Anterior cingulate cortex (tissue), 58 donors: ENCODE measurements at regions not wholly inside any gene's neighbourhood (a gene's known extent, or its start where the extent isn't known, plus 50 kb on each side); places are given as distances from the start of the nearest gene placed in this dataset.
A peak's percentile ranks its signal among the peaks of the same experiment; 100 is the strongest.
"Not testable (repeated sequence)": the region's sequence is repeated elsewhere in the genome, so short reads cannot be mapped to it uniquely, and the experiment has no call there.

ENCODE experiments used
- DNase-seq, 58 donors: peaks; one replicate each; lab custom pipeline; 2025; lab: John Stamatoyannopoulos, UW

DNA sequence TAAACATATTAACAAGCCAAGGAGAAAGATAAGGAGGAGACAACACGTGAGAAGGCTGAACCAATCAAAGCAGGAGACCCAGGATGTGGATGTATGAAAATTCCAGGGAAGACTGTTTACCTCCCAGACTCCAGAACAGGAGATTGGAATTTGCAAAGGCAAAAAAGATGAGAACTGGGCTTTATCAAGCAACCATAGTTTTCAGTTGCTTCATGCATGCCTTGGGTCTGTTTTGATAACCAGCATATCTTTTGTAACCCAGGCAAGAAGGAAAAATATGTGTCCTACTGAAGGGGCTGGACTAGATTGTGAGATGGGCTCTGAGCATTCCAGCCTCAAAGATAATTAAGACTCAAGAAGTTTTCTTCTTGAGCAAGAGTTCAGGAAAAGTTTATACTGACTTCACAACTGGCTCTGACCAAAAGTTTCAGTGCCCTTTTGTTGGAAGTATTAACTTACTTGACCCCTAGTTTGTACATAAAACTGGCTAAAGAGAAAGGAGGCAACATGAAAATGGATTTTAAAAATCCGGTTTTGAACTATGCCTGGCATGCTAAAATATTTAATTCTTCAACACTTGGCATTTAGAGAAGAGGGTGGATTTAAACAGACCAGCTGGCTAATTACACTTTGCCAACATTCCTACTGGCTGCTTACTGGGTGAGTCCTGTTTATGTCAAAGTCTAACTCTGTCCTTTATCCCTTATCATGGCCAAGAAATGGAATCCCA is 79.3 kb upstream of the CD28 start:
- no peak for DNase-seq

DNA sequence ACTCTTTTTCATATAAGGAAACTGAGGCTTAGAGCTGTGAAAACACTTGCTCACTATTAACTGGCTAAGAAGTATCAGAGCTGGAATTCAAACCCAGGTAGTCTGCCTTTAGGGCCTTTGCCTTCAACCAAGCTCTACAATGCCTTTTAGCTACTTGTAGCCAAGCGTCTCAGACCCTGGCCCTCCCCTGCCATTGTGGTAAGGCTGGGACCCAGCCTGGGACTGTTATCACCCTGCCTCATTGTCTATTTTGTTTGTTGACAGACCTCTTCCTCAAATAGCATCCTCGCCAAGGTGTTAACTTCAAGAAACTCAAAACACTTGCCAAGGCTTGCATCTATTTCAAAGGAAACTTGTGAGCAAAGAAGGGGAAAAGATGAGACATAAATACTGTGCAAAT is 76.7 kb upstream of the CD28 start:
- no peak for DNase-seq

DNA sequence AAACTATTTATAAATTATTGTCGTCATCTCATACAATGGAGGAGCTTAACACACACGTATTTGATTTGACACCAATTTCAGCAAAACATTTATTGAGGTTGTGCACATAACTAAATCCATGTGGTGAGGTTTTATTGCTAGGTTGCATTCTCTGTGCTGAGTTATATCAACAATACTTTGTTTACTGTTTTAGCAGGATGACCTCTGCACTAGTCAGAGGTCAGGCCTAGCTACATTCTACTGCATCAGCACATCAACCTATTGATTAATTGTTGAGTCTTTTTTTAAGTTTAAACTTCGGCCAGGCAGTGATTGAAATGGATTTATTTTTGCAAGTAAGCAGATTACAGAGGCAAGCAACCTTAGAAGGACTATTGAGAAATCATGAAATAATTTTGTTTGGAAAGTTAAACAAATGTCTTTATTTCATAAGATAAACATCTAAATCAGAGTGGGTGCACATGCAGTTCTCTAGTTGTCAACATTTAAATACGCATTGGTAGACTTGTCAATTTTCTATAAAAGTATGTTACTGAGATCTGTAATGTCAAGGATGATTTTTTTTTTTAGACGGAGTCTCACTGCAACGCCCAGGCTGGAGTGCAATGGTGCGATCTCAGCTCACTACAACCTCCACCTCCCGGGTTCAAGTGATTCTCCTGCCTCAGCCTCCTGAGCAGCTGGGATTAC is 75.2 kb upstream of the CD28 start:
- no peak for DNase-seq

DNA sequence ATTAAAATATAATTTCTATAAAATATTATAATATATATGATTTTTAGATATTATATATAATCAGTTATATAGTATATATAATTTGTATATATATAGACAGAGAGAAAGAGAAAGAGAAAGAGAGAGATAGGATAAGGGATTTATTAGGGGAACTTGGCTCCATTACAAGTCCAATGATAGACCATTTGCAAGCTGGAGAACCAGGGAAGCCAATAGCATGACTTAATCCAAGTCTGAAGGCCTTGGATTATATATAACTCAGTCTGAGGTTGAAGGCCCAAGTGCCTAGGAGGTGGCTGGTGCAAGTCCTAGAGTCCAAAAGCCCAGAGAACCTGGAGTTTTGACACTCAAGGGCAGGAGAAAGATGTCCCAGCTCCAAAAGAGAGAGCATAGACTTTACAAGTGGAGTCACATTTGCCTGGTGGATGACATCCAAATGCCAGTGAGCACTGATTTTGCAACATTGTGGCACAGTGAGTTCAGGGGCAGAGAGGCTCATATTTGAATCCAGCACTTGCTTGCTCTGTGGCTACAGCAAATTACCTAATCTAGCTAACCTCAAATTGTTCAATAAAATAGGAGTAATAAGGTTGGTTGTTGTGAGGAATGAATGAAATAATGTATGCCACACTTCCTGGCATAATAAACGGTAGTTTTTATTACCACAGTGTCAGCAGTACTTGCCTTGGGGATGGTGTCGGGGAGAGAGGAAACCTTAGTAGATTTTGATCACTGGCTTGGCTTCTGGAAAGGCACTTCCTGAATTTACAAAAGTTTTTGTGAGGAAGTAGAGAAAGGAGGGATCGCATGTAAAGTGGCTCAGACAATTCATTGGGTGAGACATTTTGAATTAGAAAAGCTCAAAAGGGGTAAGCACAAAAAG is 69.6 kb upstream of the CD28 start:
- DNase-seq, result peak in 2 of 58 donors; percentile 13 to 30

DNA sequence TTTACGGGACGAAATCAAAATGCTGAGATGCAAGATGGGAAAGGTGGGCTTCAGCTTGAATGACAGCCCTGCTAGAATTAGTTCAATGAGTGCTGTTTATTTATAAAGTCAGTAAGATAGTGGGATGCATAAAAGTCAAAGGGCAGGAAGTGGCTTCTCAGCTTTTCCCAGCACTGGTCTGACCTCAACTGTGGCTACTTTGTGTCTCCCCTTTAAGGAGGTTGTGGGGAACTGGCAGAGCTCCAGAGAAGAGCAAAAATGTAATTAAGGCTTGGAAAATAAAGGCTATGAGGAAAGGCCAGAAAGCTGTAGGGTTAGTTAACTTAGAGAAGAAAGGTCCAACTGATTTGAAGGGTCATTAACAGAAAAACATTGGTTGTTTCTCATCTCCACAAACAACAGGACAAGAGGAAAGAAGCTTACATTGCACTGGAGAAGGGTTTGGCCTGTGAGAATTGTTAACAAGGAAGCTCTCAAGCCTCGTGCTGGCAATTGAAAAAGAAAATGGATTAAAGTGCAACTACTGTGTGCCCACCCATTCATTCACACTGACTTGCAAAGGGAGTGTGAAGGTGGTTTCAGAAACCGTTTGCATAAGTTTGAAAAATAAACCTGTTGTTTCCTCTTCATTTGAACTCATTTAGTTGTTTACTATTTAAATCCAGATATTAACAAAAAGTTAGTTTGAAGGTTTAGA is 68.8 kb upstream of the CD28 start:
- DNase-seq, result no peak

DNA sequence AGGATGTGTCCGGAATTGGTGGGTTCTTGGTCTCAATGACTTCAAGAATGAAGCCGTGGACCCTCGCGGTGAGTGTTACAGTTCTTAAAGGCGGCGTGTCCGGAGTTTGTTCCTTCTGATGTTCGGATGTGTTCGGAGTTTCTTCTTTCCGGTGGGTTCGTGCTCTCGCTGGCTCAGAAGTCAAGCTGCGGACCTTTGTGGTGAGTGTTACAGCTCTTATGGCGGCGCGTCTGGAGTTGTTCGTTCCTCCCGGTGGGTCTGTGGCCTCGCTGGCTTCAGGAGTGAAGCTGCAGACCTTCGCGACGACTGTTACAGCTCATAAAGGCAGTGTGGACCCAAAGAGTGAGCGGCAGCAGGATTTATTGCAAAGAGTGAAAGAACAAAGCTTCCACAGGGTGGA is 64.6 kb upstream of the CD28 start:
- DNase-seq, result not testable (repeated sequence)

DNA sequence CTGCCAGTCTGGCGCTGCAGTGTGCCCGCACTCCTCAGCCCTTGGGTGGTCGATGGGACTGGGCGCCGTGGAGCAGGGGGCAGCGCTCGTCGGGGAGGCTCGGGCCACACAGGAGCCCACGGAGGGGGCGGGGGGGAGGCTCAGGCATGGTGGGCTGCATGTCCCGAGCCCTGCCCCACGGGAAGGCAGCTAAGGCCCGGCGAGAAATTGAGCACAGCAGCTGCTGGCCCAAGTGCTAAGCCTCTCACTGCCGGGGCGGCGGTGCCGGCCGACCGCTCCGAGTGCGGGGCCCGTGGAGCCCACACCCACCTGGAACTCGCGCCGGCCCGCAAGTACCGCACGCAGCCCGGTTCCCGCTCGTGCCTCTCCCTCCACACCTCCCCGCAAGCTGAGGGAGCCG is 63.6 kb upstream of the CD28 start:
- DNase-seq, result not testable (repeated sequence)

DNA sequence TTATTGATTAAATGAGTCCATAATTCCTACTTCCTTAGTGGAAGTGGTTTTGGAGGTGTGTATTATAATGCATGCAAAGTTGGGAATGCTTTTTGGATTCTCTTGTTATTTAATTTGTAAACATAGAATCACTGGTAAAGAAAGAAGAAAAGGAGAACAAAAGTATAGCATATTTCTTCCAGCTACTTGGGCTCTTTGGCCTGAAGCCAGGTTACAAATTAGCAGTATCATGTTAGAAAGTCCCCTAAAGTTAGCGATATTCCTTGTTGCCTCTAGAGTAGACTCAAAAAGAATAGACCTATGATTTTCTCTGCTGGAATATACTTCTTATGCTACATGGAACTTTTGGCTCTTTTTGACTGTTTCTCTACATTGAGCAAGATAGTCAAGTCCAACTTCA is 60.6 kb upstream of the CD28 start:
- no peak for DNase-seq

DNA sequence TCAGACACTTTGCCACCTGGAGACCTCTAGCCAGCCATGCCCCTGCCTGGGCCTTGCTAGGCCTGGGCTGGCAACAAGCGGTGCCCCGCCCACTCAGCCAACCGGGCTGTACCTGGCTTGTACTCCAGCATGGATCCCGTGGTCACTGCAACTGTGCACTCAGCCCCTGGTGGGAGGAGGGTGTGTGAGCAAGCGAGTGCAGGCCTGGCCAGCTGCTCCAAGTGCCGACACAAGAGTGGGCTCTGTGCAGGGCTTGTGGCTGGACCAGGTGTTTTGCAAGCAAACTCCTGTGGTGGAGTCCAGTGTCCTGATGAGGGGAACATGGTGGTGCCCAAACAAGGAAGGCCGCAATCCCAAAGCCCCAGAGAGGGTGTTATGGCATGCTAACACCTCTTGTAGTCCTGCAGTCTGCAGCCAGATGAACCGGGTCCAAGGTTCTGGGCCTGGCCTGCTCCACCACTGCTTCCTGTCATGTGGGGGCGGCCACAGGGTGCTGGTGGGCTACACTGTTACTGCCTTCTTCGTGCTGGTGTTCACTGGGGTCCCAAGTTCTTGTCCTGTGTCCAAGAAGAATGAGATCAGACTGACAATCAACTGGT is 60.1 kb upstream of the CD28 start:
- no peak for DNase-seq

DNA sequence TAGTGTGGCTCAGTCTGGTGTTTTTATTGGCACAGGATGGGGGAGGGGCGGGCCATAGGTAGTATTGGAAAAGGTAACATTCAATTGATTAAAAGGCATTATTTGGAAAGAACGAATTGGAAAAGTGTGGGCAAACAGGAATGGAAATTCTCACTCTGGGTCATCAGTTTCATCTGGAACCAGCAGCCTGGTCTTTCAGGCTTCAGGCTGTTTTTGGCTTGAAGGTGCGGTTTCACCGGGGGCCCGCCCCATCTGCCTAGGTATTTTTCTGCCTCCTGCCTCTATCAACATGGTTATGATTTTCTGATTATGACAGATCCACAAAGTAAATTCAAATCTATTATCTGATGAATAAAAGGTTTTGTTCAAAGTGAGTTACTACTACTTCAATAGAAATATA is 59.5 kb upstream of the CD28 start:
- DNase-seq, result no peak

DNA sequence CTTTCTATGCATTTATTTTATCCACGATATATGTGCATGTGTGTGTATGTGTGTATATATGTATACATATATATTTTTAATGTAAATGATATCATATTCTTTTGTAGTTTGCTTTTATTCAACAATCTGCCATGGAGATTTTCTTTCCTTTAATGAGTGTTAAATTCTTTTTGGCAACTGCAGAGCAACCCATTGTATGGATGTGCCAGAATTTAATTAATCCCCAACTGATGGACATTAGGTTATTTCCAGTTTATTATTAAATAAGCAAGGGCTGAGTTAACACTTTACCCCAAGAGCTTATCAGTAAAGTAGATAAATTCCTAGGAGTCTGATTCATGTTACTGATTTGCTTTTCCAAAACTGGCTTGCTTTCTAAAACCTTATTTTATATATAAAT is 58.9 kb upstream of the CD28 start:
- DNase-seq, result no peak

DNA sequence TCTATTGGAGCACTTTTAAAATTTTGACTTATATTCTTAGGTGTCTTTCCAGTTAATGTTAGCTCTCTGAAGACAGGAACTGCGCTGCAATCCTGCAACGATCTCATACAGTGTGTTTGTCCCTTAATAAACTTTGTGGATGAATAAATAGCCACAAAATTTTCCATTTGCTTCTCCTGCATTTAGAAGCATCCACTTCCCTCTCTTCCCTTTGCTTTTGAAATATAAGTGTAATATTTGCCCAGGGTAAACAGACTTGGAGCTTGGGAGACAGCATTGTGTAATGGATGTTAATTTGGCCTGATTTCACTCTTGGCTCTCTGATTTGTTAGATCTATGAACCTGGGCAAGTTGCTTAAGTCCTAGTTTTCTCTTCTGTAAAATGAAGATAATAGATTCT is 58.2 kb upstream of the CD28 start:
- DNase-seq, result no peak

DNA sequence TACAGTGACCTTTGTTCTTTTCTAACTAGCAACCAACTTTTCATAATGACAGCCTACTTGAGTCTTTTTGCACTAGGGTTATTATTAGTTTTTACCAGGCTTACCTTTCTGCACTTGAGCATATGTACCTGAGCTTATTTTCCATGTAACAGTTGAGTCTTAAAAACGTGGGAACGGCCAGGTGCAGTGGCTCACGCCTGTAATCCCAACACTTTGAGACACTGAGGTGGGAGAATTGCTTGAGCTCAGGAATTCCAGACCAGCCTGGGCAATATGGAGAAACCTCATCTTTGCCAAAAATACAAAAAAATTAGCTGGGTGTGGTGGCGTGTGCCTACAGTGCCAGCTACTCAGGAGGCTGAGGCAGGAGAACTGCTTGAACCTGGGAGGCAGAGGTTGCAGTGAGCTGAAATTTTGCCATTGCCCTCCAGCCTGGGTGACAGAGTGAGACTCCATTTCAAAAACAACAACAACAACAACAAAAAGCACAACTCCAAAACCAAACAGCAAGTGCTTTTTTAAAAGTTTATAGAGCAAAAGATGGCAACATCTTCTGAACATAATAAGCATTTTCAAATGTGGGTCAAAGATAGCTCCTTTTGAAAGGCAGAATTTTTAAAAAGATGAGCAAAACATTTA is 57.1 kb upstream of the CD28 start:
- no peak for DNase-seq

DNA sequence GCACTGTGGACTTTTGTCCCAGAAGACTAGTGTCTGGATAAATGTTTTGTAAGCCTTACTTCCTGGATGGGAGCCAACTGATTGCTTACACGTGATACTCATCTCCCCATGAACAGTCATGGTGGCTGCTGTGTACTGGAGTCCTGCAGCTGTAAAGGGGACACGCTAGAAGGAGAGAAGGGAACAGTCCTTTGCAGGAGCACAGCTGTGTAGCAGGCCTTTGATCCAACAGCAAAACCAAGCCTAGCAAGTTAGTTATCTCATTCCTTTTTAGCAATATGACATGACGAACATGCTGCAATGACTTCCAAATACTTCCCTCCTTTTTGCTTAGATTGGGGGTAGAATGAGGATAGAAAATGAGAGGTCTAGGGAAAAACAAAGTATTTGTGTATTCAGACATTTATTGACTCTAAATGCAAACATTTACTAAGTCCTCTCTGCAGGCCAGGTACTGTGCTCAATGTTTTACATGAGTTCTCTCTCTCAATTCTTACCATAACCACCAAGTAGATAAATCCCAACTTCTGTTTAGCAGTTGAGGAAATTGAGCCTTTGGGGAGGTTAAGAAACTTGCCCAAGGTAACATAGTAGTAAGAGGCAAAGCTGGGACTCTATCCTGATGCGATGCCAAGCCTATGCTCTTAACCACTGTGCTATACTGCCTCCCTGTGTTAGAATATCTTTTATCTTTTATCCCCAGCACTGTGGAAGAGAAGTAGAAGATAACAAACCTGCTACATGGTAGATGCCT is 55.4 kb upstream of the CD28 start:
- DNase-seq, result peak in 13 of 58 donors; percentile 4 to 42 (median 10)

DNA sequence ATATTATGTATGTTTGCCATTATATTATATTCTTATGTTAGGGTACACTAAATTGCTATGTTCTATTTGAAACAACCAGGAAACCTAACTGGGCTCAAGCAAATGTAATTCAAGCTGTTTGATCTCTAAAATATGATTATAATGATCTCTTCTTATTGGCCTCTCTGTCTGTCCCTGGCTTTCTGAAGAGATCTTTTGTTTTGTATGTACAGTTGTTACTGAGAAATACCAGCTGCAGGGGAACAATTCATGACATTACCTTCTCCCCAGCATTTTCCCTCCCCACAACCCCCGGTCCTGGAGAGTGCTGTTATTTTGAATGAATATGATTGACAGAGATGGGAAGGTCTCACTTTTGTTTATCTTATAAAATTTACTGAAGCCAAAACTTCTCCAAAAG is 54.8 kb upstream of the CD28 start:
- no peak for DNase-seq

DNA sequence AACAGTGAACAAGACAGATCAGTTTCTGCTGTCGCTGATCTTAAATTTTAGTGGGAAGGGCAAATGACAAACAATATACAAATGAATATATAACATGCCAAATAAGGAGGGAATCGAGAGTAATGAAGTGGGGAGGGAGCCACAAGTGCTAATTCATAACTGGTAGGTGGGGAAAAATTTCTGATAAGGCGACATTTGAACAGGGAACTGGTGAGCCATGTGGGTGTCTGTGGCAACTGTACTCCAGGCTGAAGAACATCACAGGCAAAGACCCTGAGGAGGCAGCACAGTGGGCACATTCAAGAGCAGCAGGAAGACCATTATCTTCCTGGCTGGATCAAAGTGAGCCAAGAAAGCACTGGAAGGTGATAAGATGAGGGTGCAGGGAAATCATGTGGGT is 51.6 kb upstream of the CD28 start:
- DNase-seq, result no peak

DNA sequence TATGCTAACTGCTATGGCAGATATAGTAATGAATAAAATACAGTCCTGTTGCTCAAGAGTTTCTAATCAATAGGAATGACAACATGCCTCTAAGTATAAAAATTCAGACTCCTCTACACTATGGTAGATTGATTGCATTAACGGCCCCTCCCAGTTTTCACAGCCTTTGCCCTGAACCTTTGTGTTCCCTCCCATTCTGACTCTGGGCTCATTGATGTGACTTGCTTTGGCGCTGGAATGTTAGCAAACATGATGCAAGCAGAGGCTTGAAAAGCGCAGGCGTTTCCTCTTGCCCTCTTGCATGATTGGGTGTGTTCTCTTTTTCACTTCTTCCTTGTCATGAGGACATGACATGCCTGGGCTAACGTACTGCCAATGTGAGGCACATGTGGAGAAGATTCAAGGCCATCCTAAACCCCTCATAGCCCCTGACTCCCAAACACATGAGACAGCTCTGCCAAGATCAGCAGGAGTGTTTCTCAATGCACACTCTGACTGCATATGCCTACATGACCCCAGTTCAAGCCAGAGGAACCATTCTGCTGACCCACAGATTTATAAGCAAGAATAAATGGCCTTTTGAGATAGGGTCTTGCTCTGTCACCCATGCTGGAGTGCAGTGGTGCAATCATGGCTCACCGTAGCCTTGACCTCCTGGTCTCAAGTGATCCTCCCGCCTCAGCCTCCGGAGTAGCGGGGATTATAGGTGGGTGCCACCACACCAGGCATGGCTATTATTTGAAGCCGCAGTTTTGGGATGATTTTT is 49.7 kb upstream of the CD28 start:
- peak in 13 of 58 donors; percentile 3 to 37 (median 22) for DNase-seq
